ENCODE measurements at regions not wholly inside any gene's neighbourhood (a gene's known extent, or its start where the extent isn't known, plus 50 kb on each side); places are given as distances from the start of the nearest gene placed in this dataset.

DNA sequence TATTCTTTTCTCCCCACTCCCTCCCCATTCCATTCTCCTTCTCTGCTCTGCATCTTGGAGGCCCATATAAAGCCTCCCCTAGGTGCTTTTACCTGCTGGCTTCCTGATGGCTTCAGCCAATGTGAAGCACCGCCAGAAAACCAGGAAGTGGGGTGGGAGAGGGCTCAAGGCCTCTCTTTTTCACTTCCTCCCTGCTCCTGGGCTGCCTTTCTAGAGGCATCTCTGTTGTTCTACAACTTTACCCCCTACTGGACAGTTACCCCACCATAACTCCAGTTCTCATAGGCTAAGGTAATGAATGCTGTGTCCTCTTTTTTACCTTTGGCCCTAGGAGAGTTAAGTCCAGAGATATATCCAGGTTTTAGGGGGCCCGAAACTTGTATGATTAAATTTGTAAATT lies 62.4 kb upstream of the PPARGC1A start:
- TF ChIP-seq, protein P1, sequence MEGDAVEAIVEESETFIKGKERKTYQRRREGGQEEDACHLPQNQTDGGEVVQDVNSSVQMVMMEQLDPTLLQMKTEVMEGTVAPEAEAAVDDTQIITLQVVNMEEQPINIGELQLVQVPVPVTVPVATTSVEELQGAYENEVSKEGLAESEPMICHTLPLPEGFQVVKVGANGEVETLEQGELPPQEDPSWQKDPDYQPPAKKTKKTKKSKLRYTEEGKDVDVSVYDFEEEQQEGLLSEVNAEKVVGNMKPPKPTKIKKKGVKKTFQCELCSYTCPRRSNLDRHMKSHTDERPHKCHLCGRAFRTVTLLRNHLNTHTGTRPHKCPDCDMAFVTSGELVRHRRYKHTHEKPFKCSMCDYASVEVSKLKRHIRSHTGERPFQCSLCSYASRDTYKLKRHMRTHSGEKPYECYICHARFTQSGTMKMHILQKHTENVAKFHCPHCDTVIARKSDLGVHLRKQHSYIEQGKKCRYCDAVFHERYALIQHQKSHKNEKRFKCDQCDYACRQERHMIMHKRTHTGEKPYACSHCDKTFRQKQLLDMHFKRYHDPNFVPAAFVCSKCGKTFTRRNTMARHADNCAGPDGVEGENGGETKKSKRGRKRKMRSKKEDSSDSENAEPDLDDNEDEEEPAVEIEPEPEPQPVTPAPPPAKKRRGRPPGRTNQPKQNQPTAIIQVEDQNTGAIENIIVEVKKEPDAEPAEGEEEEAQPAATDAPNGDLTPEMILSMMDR (IDR thresholded peaks at IDR 0.05): no peak
- no peak for TF ChIP-seq POLR2A (IDR thresholded peaks at IDR 0.05)
